H1 (cell line): ENCODE measurements at regions not wholly inside any gene's neighbourhood (a gene's known extent, or its start where the extent isn't known, plus 50 kb on each side); places are given as distances from the start of the nearest gene placed in this dataset.

Experiments
- CTCF ChIA-PET: fragments of 300-600 bp; sonication (Branson Sonifier 250); formaldehyde crosslinking; loops from one replicate; lab custom pipeline; 2021; ENCODE audit not compliant: partially characterized antibody; lab: Charles Lee
- POLR2A ChIA-PET: fragments of 300-600 bp; sonication (Branson Sonifier 250); formaldehyde crosslinking; loops from one replicate; lab custom pipeline; 2021; ENCODE audit warnings: inconsistent platforms; ENCODE audit not compliant: partially characterized antibody; lab: Charles Lee
- DNase-seq, 2 experiments: peaks; one replicate each; pipeline versions ENCODE4 v3.0.0 to v3.0.0-alpha.2; 2010 to 2022; ENCODE audit warnings: low spot score in 2 of 2, low read depth in 1 of 2, mixed read lengths in 1 of 2
- FAIRE-seq: peaks from 2 replicates; lab custom pipeline; 2011; peaks lifted over from hg19 to GRCh38; lab: Jason Lieb, UNC
- H2AFZ ChIP-seq: 2 replicates; pipeline ENCODE4 v1.8.1; 2012; ENCODE audit warnings: low read length, inconsistent platforms
- H2AK5ac ChIP-seq: 2 replicates; pipeline ENCODE4 v1.6.1; 2013; ENCODE audit warnings: low read depth, low read length
- H2BK120ac ChIP-seq: replicated peaks from 2 replicates; pipeline ENCODE3; 2013; ENCODE audit warnings: low read depth, low read length, inconsistent platforms
- H2BK12ac ChIP-seq: 2 replicates; pipeline ENCODE4 v1.6.1; 2013; ENCODE audit warnings: low read depth, low read length
- H2BK15ac ChIP-seq: 2 replicates; pipeline ENCODE4 v1.6.1; 2013; ENCODE audit warnings: low read length
- H2BK20ac ChIP-seq: 2 replicates; pipeline ENCODE4 v1.6.1; 2013; ENCODE audit warnings: low read length
- H2BK5ac ChIP-seq: 2 replicates; pipeline ENCODE4 v1.6.1; 2013; ENCODE audit warnings: low read depth, low read length
- H3K14ac ChIP-seq: 2 replicates; pipeline ENCODE4 v1.6.1; 2013; ENCODE audit warnings: inconsistent platforms; ENCODE audit not compliant: insufficient read length
- H3K18ac ChIP-seq: 2 replicates; pipeline ENCODE4 v1.6.1; 2013; ENCODE audit warnings: low read length; ENCODE audit errors: extremely low read depth
- H3K23ac ChIP-seq: 2 replicates; pipeline ENCODE4 v1.6.1; 2013; ENCODE audit warnings: inconsistent platforms; ENCODE audit not compliant: insufficient read length
- H3K23me2 ChIP-seq: 2 replicates; pipeline ENCODE4 v1.6.1; 2013; ENCODE audit warnings: low read depth, low read length
- H3K27ac ChIP-seq: 2 replicates; pipeline ENCODE4 v1.6.1; 2011; ENCODE audit warnings: low read depth, low read length, inconsistent platforms
- H3K27me3 ChIP-seq, 4 experiments: replicated peaks in 1 of 4; 1 replicate in 1 of 4; 2 replicates in 3 of 4; pipeline versions ENCODE4 v1.6.1 to v1.8.1; 2011 to 2013; ENCODE audit warnings: low read length in 3 of 4, mild to moderate bottlenecking in 3 of 4, inconsistent platforms in 2 of 4, mixed read lengths in 2 of 4, moderate library complexity in 1 of 4; ENCODE audit not compliant: control insufficient read depth in 3 of 4, insufficient read depth in 3 of 4; ENCODE audit errors: extremely low read depth in 1 of 4
- H3K36me3 ChIP-seq, 4 experiments: 2 replicates each; pipeline versions ENCODE4 v1.6.1 to v1.8.1; 2011 to 2013; ENCODE audit warnings: mild to moderate bottlenecking in 4 of 4, low read length in 3 of 4, moderate library complexity in 2 of 4, control low read depth in 1 of 4, inconsistent platforms in 1 of 4; ENCODE audit not compliant: insufficient read depth in 4 of 4, control insufficient read depth in 2 of 4
- H3K4ac ChIP-seq: replicated peaks from 2 replicates; pipeline ENCODE3; 2013; ENCODE audit warnings: low read length, low read depth, mixed read lengths, inconsistent platforms; ENCODE audit not compliant: insufficient read length
- H3K4me1 ChIP-seq, 4 experiments: replicated peaks in 1 of 4; 1 replicate in 1 of 4; 2 replicates in 3 of 4; pipeline versions ENCODE4 v1.6.1 to v1.8.1; 2011 to 2013; ENCODE audit warnings: low read length in 3 of 4, inconsistent platforms in 2 of 4, mixed read lengths in 1 of 4; ENCODE audit not compliant: insufficient read depth in 4 of 4, control insufficient read depth in 3 of 4
- H3K4me2 ChIP-seq, 2 experiments: 2 replicates each; pipeline versions ENCODE4 v1.6.1 to v1.8.1; 2011 to 2013; ENCODE audit warnings: low read depth in 2 of 2, low read length in 2 of 2, control low read depth in 1 of 2, inconsistent platforms in 1 of 2, mild to moderate bottlenecking in 1 of 2; ENCODE audit not compliant: insufficient read depth in 1 of 2
- H3K4me3 ChIP-seq, 4 experiments: fragments of 200-600, 300-600 bp in 1 of 4; sonication (generic), shearing (Covaris generic), sonication (Bioruptor Twin) in 1 of 4; 2 replicates each; pipeline versions ENCODE4 v1.5.1 to v1.8.1; 2011 to 2016; ENCODE audit warnings: low read length in 4 of 4, low read depth in 3 of 4, control low read depth in 2 of 4, inconsistent platforms in 2 of 4, mild to moderate bottlenecking in 2 of 4, mixed read lengths in 1 of 4, moderate library complexity in 1 of 4; ENCODE audit not compliant: insufficient read depth in 2 of 4; ENCODE audit errors: extremely low read depth in 1 of 4
- H3K56ac ChIP-seq: replicated peaks from 2 replicates; pipeline ENCODE3; 2013; ENCODE audit warnings: low read depth, mild to moderate bottlenecking, mixed read lengths, low read length, inconsistent platforms; ENCODE audit not compliant: insufficient read length
- H3K79me1 ChIP-seq: 2 replicates; pipeline ENCODE4 v1.6.1; 2013; ENCODE audit warnings: low read depth, low read length, control low read depth
- H3K79me2 ChIP-seq, 2 experiments: 2 replicates each; pipeline versions ENCODE4 v1.6.1 to v1.8.1; 2012 to 2013; ENCODE audit warnings: low read length in 2 of 2, mild to moderate bottlenecking in 2 of 2, inconsistent platforms in 1 of 2; ENCODE audit not compliant: insufficient read depth in 2 of 2, control insufficient read depth in 1 of 2
- H3K9ac ChIP-seq, 4 experiments: replicated peaks in 1 of 4; 1 replicate in 1 of 4; 2 replicates in 3 of 4; pipeline versions ENCODE4 v1.6.1 to v1.8.1; 2011 to 2013; ENCODE audit warnings: low read depth in 3 of 4, low read length in 3 of 4, control low read depth in 2 of 4, mild to moderate bottlenecking in 2 of 4, moderate library complexity in 2 of 4, inconsistent platforms in 1 of 4; ENCODE audit errors: extremely low read depth in 1 of 4
- H3K9me3 ChIP-seq, 2 experiments: 2 replicates each; pipeline versions ENCODE4 v1.6.1 to v1.8.1; 2012 to 2013; ENCODE audit warnings: mild to moderate bottlenecking in 2 of 2, moderate library complexity in 2 of 2, control low read depth in 1 of 2, inconsistent platforms in 1 of 2, low read depth in 1 of 2, low read length in 1 of 2, mixed read lengths in 1 of 2; ENCODE audit not compliant: insufficient read depth in 2 of 2
- H4K20me1 ChIP-seq, 2 experiments: replicated peaks in 1 of 2; 2 replicates each; pipeline versions ENCODE3 to v1.8.1; 2011 to 2013; ENCODE audit warnings: inconsistent platforms in 2 of 2, low read length in 2 of 2, mild to moderate bottlenecking in 1 of 2; ENCODE audit not compliant: insufficient read depth in 2 of 2, control insufficient read depth in 1 of 2
- H4K5ac ChIP-seq: 2 replicates; pipeline ENCODE4 v1.6.1; 2013; ENCODE audit warnings: low read length, low read depth, mixed read lengths, inconsistent platforms; ENCODE audit not compliant: insufficient read length
- H4K8ac ChIP-seq: 2 replicates; pipeline ENCODE4 v1.8.0; 2013; ENCODE audit warnings: mild to moderate bottlenecking, moderate library complexity, low read length, inconsistent platforms; ENCODE audit not compliant: insufficient read depth; ENCODE audit errors: extremely low read depth
- H4K91ac ChIP-seq: replicated peaks from 2 replicates; pipeline ENCODE3; 2013; ENCODE audit warnings: low read length, mixed read lengths, inconsistent platforms; ENCODE audit not compliant: insufficient read length
- CTBP2 ChIP-seq: IDR thresholded peaks from 2 replicates; pipeline ENCODE4 v1.7.0; 2011; ENCODE audit warnings: borderline replicate concordance, mild to moderate bottlenecking, moderate library complexity, mixed read lengths, low read length; ENCODE audit not compliant: insufficient read depth, insufficient read length
- CTCF ChIP-seq, 3 experiments: IDR thresholded peaks; 1 replicate in 2 of 3; 2 replicates in 1 of 3; pipeline versions ENCODE4 v1.5.1 to v1.6.1; 2011; ENCODE audit warnings: low read length in 3 of 3, mild to moderate bottlenecking in 3 of 3, inconsistent platforms in 2 of 3, low read depth in 1 of 3, moderate library complexity in 1 of 3; ENCODE audit not compliant: insufficient read depth in 1 of 3; ENCODE audit errors: control extremely low read depth in 1 of 3
- RAD21 ChIP-seq, 2 experiments: IDR thresholded peaks in 1 of 2; conservative IDR thresholded peaks in 1 of 2; 2 replicates each; pipeline ENCODE4 v1.6.1; 2011; ENCODE audit warnings: low read depth in 2 of 2, low read length in 2 of 2, improper control_type of control experiment in 1 of 2, inconsistent platforms in 1 of 2, mild to moderate bottlenecking in 1 of 2, moderate library complexity in 1 of 2
- RFX5 ChIP-seq: IDR thresholded peaks from 2 replicates; pipeline ENCODE4 v1.6.1; 2011; ENCODE audit warnings: low read depth, low read length, improper control_type of control experiment, borderline replicate concordance
- SIN3A ChIP-seq, 2 experiments: IDR thresholded peaks in 1 of 2; conservative IDR thresholded peaks in 1 of 2; 2 replicates each; pipeline ENCODE4 v1.6.1; 2011 to 2012; ENCODE audit warnings: low read length in 2 of 2, improper control_type of control experiment in 1 of 2, low read depth in 1 of 2, mild to moderate bottlenecking in 1 of 2
- SP2 ChIP-seq: IDR thresholded peaks from 2 replicates; pipeline ENCODE4 v1.6.1; 2012; ENCODE audit warnings: mild to moderate bottlenecking, low read length, inconsistent platforms
- SRF ChIP-seq: IDR thresholded peaks from 2 replicates; pipeline ENCODE4 v1.6.1; 2011; ENCODE audit warnings: mild to moderate bottlenecking, low read depth, low read length, moderate library complexity
- WGBS, 2 experiments: shearing (Covaris generic) in 1 of 2; methylation state at CpG; one replicate each; pipeline versions ENCODE4 v1.1.6 to v1.1.7; 2013 to 2015; ENCODE audit warnings: low lambda C conversion rate in 2 of 2, mixed read lengths in 2 of 2, inconsistent platforms in 1 of 2, low coverage in 1 of 2, missing lambda C conversion rate in 1 of 2; ENCODE audit not compliant: insufficient replicate concordance in 2 of 2, insufficient coverage in 1 of 2, insufficient read length in 1 of 2; ENCODE audit errors: extremely low coverage in 1 of 2, missing lambda C conversion rate in 1 of 2; 5-methylcytosine and 5-hydroxymethylcytosine counted together

DNA sequence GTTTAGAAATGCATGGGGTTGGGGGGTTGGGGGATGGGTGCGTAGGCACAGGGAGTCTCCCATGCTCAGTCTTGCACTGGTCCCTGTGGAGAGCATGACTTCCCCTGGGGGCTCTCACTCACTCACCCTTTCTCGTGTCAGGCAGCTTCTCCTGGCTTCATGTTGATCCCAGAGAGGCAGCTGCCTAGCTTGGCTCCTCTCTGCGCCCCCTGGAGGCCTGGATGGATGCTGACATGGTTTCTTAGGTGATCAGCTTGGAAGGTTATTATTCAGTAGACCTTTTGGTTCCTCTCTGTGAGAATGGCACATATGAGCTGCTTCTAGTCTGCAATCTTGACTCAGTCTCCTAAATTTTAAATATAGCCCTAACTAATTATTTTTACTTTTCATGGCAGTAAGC, 109.3 kb upstream of the FAM83B start:
- H3K27ac ChIP-seq, result no peak overlapping the region
- 82% methylated on average over 3 of the region's 3 CpGs; no CpG with 5 or more reads in 1 of the 2 experiments for WGBS, 2 experiments
- no peaks in the 10 kb centered on the region for H3K4me1 ChIP-seq
- H3K56ac ChIP-seq, result no peak overlapping the region
- H3K4ac ChIP-seq, result no peak overlapping the region
- no peaks in the 10 kb centered on the region; a peak in 1 of 4 replicates for H3K9me3 ChIP-seq
- no peak overlapping the region for H3K14ac ChIP-seq
- H2BK5ac ChIP-seq, result no peak overlapping the region
- H2AFZ ChIP-seq, result peak overlapping the region; percentile 85; the same call in 1 of the 2 replicates
- H3K79me2 ChIP-seq, result no peaks in the 10 kb centered on the region
- H2BK20ac ChIP-seq, result no peak overlapping the region
- no peak overlapping the region for H2BK12ac ChIP-seq
- no peak overlapping the region for H2BK120ac ChIP-seq
- TF ChIP-seq SP2, result peak; percentile 28; the same call in 1 of the 2 replicates
- TF ChIP-seq CTCF (IDR thresholded peaks at IDR 0.05; ENCODE audit: control extremely low read depth in 1 of 3, insufficient read depth in 1 of 3, low read depth in 1 of 3, low read length in 3 of 3), result peak; percentile 50 to 75 (median 71)
- no peak for TF ChIP-seq SIN3A (conservative IDR thresholded peaks at IDR 0.05 in 1 of 2, IDR thresholded peaks at IDR 0.05 in 1 of 2; ENCODE audit: low read depth in 1 of 2, low read length in 2 of 2)
- no peak for TF ChIP-seq SRF
- TF ChIP-seq RFX5, result no peak
- TF ChIP-seq CTBP2, result no peak
- TF ChIP-seq RAD21 (IDR thresholded peaks at IDR 0.05 in 1 of 2, conservative IDR thresholded peaks at IDR 0.05 in 1 of 2; ENCODE audit: low read depth in 2 of 2, low read length in 2 of 2), result peak; percentile 19 to 49; a peak in 3 of 4 replicates
- no peak overlapping the region for H3K18ac ChIP-seq
- no peak overlapping the region for H2BK15ac ChIP-seq
- H3K36me3 ChIP-seq, result no peaks in the 10 kb centered on the region
- ChIA-PET POLR2A (no interaction called here), CTCF (interaction anchor here (0.7 to 2.8 kb wide), 14 partner anchors 9 to 383 kb away, joined by 3 to 25 read pairs (median 3); no protein-coding TSS in a partner anchor)
- FAIRE-seq (no peak), DNase-seq (peak; percentile 17 to 72)
- no peak overlapping the region for H3K9ac ChIP-seq
- no peaks in the 10 kb centered on the region for H3K27me3 ChIP-seq
- H3K23ac ChIP-seq, result no peak overlapping the region
- H3K79me1 ChIP-seq, result no peaks in the 10 kb centered on the region
- H4K8ac ChIP-seq, result no peak overlapping the region
- H4K20me1 ChIP-seq, result no peaks in the 10 kb centered on the region
- no peak overlapping the region for H3K4me3 ChIP-seq
- no peak overlapping the region for H4K5ac ChIP-seq
- no peak overlapping the region for H4K91ac ChIP-seq
- H2AK5ac ChIP-seq, result no peak overlapping the region
- H3K23me2 ChIP-seq, result no peaks in the 10 kb centered on the region
- no peak overlapping the region for H3K4me2 ChIP-seq
